Caco-2 (cell line): ENCODE measurements at regions not wholly inside any gene's neighbourhood (a gene's known extent, or its start where the extent isn't known, plus 50 kb on each side); places are given as distances from the start of the nearest gene placed in this dataset.
A peak's percentile ranks its signal among the peaks of the same experiment; 100 is the strongest.

Source experiments
- BruUV-seq: library from RNA; stranded (reverse); fragments of 400-500 nt; replicated peaks from 2 replicates; lab custom pipeline; 2021; lab: Mats Ljungman, UMichigan
- CTCF ChIA-PET: fragments of 300-600 bp; sonication (Branson Sonifier 250); formaldehyde crosslinking; loops from one replicate; lab custom pipeline; 2022; ENCODE audit warnings: antibody characterized with exemption; lab: Charles Lee
- POLR2A ChIA-PET: fragments of 300-600 bp; sonication (Branson Sonifier 250); formaldehyde crosslinking; loops from one replicate; lab custom pipeline; 2022; ENCODE audit warnings: antibody characterized with exemption; lab: Charles Lee
- DNase-seq, 2 experiments: peaks; one replicate each; pipeline versions ENCODE4 v3.0.0 to v3.0.0-alpha.2; 2020 to 2022
- H3K27me3 ChIP-seq: replicated peaks from 2 replicates; pipeline ENCODE4 v1.6.0; 2011; ENCODE audit warnings: low read length; ENCODE audit not compliant: control insufficient read depth, insufficient read depth
- H3K36me3 ChIP-seq: 2 replicates; pipeline ENCODE4 v1.5.1; 2011; ENCODE audit warnings: low read length; ENCODE audit not compliant: control insufficient read depth, insufficient read depth
- H3K4me1 ChIP-seq: fragments of 250-450 bp; sonication (Bioruptor Pico); 2 replicates; pipeline ENCODE4 v1.5.1; 2020; ENCODE audit warnings: mild to moderate bottlenecking
- H3K4me3 ChIP-seq: 2 replicates; pipeline ENCODE4 v1.5.1; 2011; ENCODE audit warnings: low read depth, mild to moderate bottlenecking, control low read depth, low read length
- H3K9me3 ChIP-seq: fragments of 250-450 bp; sonication (Bioruptor Pico); 2 replicates; pipeline ENCODE4 v1.5.1; 2020; ENCODE audit warnings: mild to moderate bottlenecking, moderate library complexity
- H3K27ac Mint-ChIP-seq: one replicate; pipeline ENCODE4 v1.8.0; 2022; ENCODE audit warnings: mixed read lengths; ENCODE audit not compliant: unreplicated experiment
- H3K27me3 Mint-ChIP-seq: one replicate; pipeline ENCODE4 v1.8.0; 2022; ENCODE audit warnings: mixed read lengths; ENCODE audit not compliant: insufficient read depth, unreplicated experiment
- H3K36me3 Mint-ChIP-seq: one replicate; pipeline ENCODE4 v1.8.0; 2022; ENCODE audit warnings: mild to moderate bottlenecking, mixed read lengths; ENCODE audit not compliant: insufficient read depth, unreplicated experiment
- H3K4me1 Mint-ChIP-seq: one replicate; pipeline ENCODE4 v1.8.0; 2022; ENCODE audit warnings: low read depth, mixed read lengths; ENCODE audit not compliant: unreplicated experiment
- H3K4me3 Mint-ChIP-seq: one replicate; pipeline ENCODE4 v1.8.0; 2022; ENCODE audit warnings: mild to moderate bottlenecking, moderate library complexity, mixed read lengths; ENCODE audit not compliant: unreplicated experiment
- H3K9me3 Mint-ChIP-seq: one replicate; pipeline ENCODE4 v1.8.0; 2022; ENCODE audit warnings: mixed read lengths; ENCODE audit not compliant: unreplicated experiment
- CTCF ChIP-seq, 2 experiments: fragments of 200-600 bp in 1 of 2; IDR thresholded peaks; 1 replicate in 1 of 2; 2 replicates in 1 of 2; pipeline versions ENCODE4 v1.5.1 to v1.8.0; 2011 to 2022; ENCODE audit warnings: antibody characterized with exemption in 1 of 2, control low read depth in 1 of 2, inconsistent platforms in 1 of 2, low read depth in 1 of 2, low read length in 1 of 2, mild to moderate bottlenecking in 1 of 2, moderate library complexity in 1 of 2; ENCODE audit not compliant: insufficient read depth in 1 of 2, severe bottlenecking in 1 of 2, unreplicated experiment in 1 of 2
- intact Hi-C: fragments of 100-400 bp; cut with micrococcal nuclease; formaldehyde crosslinking; loops from one replicate; pipeline ENCODE4 v1.10.0; 2022; ENCODE audit not compliant: unreplicated experiment

GRCh38 chr1:213389061-213389581, 338.1 kb downstream of the RPS6KC1 start:
- POLR2A ChIA-PET: no interaction called here
- Mint-ChIP-seq H3K36me3 (peaks cover 4% of the 10 kb centered on the region), H3K4me3 (no peak overlapping the region), H3K27ac (no peak overlapping the region), H3K4me1 (peaks cover 27% of the 10 kb centered on the region), H3K9me3 (no peaks in the 10 kb centered on the region), H3K27me3 (no peaks in the 10 kb centered on the region)
- BruUV-seq: no TSS peak
- CTCF ChIA-PET: interaction anchor here (0.5 kb wide), 1 partner anchor 144 kb away, joined by 3 read pairs; no protein-coding TSS in a partner anchor
- no peak for DNase-seq
- TF ChIP-seq CTCF (IDR thresholded peaks at IDR 0.05; ENCODE audit: insufficient read depth in 1 of 2, low read depth in 1 of 2, low read length in 1 of 2, severe bottlenecking in 1 of 2, unreplicated experiment in 1 of 2): no peak
- Histone ChIP-seq H3K4me3 (no peak overlapping the region), H3K36me3 (no peaks in the 10 kb centered on the region), H3K27me3 (no peaks in the 10 kb centered on the region), H3K9me3 (no peaks in the 10 kb centered on the region), H3K4me1 (peaks cover 8% of the 10 kb centered on the region)
- intact Hi-C loops: no loop called here

GRCh38 chr1:213391445-213391844, 340.4 kb downstream of the RPS6KC1 start:
- Histone ChIP-seq H3K4me3 (no peak overlapping the region), H3K9me3 (no peaks in the 10 kb centered on the region), H3K36me3 (no peaks in the 10 kb centered on the region), H3K4me1 (peaks cover 11% of the 10 kb centered on the region), H3K27me3 (no peaks in the 10 kb centered on the region)
- CTCF ChIA-PET: no interaction called here
- Mint-ChIP-seq H3K36me3 (no peaks in the 10 kb centered on the region), H3K4me1 (peaks cover 17% of the 10 kb centered on the region), H3K27me3 (no peaks in the 10 kb centered on the region), H3K4me3 (no peak overlapping the region), H3K9me3 (peaks cover 9% of the 10 kb centered on the region), H3K27ac (no peak overlapping the region)
- no peak for TF ChIP-seq CTCF (IDR thresholded peaks at IDR 0.05; ENCODE audit: insufficient read depth in 1 of 2, low read depth in 1 of 2, low read length in 1 of 2, severe bottlenecking in 1 of 2, unreplicated experiment in 1 of 2)
- BruUV-seq: no TSS peak
- POLR2A ChIA-PET: no interaction called here
- no peak for DNase-seq
- intact Hi-C loops: no loop called here

- Histone ChIP-seq H3K9me3 (0 out of 2 replicates have a peak, but pooled peaks cover 2% of the 10 kb centered on the region), H3K4me1 (peaks cover 11% of the 10 kb centered on the region), H3K4me3 (no peak overlapping the region), H3K36me3 (no peaks in the 10 kb centered on the region), H3K27me3 (no peaks in the 10 kb centered on the region)
- CTCF ChIA-PET: no interaction called here
- intact Hi-C loops: no loop called here
- POLR2A ChIA-PET: no interaction called here
- Mint-ChIP-seq H3K36me3 (no peaks in the 10 kb centered on the region), H3K4me3 (no peak overlapping the region), H3K9me3 (peaks cover 16% of the 10 kb centered on the region), H3K4me1 (peaks cover 17% of the 10 kb centered on the region), H3K27me3 (no peaks in the 10 kb centered on the region), H3K27ac (no peak overlapping the region)
- DNase-seq: peak in 1 of 2 experiments; percentile 30
- BruUV-seq: no TSS peak
- no peak for TF ChIP-seq CTCF (IDR thresholded peaks at IDR 0.05; ENCODE audit: insufficient read depth in 1 of 2, low read depth in 1 of 2, low read length in 1 of 2, severe bottlenecking in 1 of 2, unreplicated experiment in 1 of 2)
These were observed 342.8 kb downstream of the RPS6KC1 start for GRCh38 chr1:213393860-213394259.
